ENCODE measurements at regions not wholly inside any gene's neighbourhood (a gene's known extent, or its start where the extent isn't known, plus 50 kb on each side); places are given as distances from the start of the nearest gene placed in this dataset.
A peak's percentile ranks its signal among the peaks of the same experiment; 100 is the strongest.

DNA sequence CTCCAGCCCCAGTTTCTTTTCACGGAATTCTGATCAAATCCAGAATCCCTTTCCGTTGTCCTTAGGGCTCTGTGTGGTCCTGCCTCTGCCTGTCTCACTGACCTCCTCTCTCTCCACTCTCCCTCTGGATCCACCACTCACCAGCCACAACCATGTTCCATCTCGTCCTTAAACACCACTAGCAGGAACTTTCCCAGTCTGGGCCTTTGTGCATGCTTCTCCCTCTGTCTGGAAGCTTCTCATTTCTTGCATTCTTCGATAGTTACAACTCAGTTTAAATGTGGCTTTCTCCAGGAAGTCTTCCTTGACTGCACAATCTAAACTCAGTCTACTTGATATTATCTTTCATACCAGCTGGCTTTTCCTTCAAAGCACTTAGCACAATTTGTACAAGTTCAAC lies 117.7 kb upstream of the MSX2 start:
- H3K4me3 Mint-ChIP-seq, result no peak overlapping the region
- no peaks in the 10 kb centered on the region for H3K27me3 Mint-ChIP-seq (ENCODE audit: low read depth)
- TF ChIP-seq, protein P1, sequence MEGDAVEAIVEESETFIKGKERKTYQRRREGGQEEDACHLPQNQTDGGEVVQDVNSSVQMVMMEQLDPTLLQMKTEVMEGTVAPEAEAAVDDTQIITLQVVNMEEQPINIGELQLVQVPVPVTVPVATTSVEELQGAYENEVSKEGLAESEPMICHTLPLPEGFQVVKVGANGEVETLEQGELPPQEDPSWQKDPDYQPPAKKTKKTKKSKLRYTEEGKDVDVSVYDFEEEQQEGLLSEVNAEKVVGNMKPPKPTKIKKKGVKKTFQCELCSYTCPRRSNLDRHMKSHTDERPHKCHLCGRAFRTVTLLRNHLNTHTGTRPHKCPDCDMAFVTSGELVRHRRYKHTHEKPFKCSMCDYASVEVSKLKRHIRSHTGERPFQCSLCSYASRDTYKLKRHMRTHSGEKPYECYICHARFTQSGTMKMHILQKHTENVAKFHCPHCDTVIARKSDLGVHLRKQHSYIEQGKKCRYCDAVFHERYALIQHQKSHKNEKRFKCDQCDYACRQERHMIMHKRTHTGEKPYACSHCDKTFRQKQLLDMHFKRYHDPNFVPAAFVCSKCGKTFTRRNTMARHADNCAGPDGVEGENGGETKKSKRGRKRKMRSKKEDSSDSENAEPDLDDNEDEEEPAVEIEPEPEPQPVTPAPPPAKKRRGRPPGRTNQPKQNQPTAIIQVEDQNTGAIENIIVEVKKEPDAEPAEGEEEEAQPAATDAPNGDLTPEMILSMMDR (IDR thresholded peaks at IDR 0.05; ENCODE audit: unreplicated experiment), result no peak
- H3K4me1 Mint-ChIP-seq, result peaks cover 28% of the 10 kb centered on the region
- H3K9me3 Mint-ChIP-seq, result peaks cover 8% of the 10 kb centered on the region
- DNase-seq (ENCODE audit: low spot score in 2 of 2, unreplicated experiment in 2 of 2), result no peak
- H3K27ac Mint-ChIP-seq, result peak overlapping the region; percentile 1
- peaks cover 3% of the 10 kb centered on the region for H3K36me3 Mint-ChIP-seq

DNA sequence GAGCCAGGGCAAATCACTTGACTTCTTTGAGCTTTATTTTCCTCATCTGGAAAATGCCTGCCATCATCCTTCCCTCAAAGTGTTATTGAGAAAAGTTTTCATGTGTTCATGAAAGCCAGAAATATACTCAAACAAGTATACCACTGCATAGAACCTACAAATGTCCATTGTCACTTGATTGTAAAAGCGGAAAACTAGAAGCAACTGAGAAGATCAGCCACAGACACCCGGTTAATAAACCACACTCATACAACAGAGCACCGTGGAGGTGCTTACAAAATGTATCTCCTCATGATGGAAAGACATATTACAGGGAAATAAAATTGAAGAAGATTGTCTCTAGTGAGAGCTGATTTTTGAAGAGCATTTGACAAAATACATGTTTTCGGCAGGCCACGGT lies 117.2 kb upstream of the MSX2 start:
- Mint-ChIP-seq H3K9me3 (peaks cover 8% of the 10 kb centered on the region), H3K36me3 (peaks cover 3% of the 10 kb centered on the region), H3K4me3 (no peak overlapping the region), H3K4me1 (peaks cover 28% of the 10 kb centered on the region), H3K27me3 (ENCODE audit: low read depth) (no peaks in the 10 kb centered on the region), H3K27ac (no peak overlapping the region)
- DNase-seq (ENCODE audit: low spot score in 2 of 2, unreplicated experiment in 2 of 2), result no peak
- TF ChIP-seq, protein P1 (IDR thresholded peaks at IDR 0.05; ENCODE audit: unreplicated experiment), result no peak

DNA sequence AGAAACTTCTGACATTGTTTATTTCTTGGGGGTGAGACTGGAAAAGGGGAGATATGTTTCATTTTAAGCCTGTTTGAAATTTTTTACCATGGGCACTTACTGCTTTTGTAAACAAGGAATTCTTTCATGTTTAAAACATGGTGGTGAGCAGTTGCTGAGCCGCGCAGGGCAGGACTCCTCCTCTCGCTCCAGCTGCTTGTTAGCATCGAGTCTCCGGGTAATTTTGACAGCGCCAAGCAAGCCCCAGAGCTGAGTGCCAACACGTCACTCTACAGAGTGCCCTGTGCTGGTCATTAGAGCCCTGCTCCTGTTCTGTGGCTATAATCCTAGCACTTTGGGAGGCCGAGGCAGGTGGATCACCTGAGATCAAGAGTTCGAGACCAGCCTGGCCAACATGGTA lies 116.5 kb upstream of the MSX2 start:
- Mint-ChIP-seq H3K4me3 (no peak overlapping the region), H3K27ac (no peak overlapping the region), H3K36me3 (peaks cover 2% of the 10 kb centered on the region), H3K4me1 (peaks cover 35% of the 10 kb centered on the region), H3K9me3 (peaks cover 4% of the 10 kb centered on the region), H3K27me3 (ENCODE audit: low read depth) (no peaks in the 10 kb centered on the region)
- DNase-seq (ENCODE audit: low spot score in 2 of 2, unreplicated experiment in 2 of 2), result no peak
- TF ChIP-seq, protein P1 (IDR thresholded peaks at IDR 0.05; ENCODE audit: unreplicated experiment), result no peak

DNA sequence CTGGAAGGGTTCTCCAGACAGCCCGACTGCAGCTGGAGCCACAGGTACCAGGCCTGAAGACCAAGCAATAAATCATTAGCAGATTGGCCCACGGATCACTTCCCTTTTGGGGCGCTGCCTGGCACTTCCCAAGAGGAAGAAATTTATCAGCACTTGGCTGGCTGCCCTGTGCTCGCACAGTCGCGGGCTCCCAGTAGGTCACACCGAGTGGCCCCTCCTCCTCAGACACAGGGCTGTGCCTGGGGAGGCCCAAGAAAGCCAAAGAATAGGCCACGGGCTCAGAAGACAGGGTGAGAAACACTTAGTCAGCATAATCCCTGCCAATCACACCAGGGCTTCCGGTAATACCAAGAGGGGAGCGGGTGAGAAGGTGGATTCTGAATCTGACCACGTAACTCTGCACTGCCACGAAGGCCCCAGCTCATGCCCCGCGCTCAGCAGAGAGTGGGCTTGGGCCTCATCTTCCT lies 115.7 kb upstream of the MSX2 start:
- Mint-ChIP-seq H3K4me3 (no peak overlapping the region), H3K4me1 (peaks cover 40% of the 10 kb centered on the region), H3K27me3 (ENCODE audit: low read depth) (no peaks in the 10 kb centered on the region), H3K36me3 (peaks cover 2% of the 10 kb centered on the region), H3K27ac (no peak overlapping the region), H3K9me3 (peaks cover 2% of the 10 kb centered on the region)
- DNase-seq (ENCODE audit: low spot score in 2 of 2, unreplicated experiment in 2 of 2), result no peak
- TF ChIP-seq, protein P1 (IDR thresholded peaks at IDR 0.05; ENCODE audit: unreplicated experiment), result no peak

DNA sequence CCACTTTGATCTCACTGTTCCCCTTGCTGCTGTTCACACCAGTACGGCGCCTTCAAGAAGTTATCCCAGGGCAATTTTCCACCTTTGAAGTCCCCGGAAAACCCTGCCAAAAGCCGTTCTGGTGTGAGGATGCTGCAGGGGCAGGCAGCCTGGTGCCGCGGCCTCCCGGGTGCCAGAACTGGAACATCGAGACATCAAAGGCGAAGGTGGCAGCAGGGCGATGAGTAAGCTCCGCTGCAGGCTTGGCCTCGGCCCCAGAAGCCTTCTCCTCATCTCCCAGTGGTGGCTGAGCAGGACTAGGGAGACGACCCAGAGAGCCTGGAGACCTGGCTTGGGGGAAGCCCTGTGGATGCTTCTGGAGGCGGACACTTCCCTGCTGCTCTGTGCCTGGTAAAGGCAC lies 115.3 kb upstream of the MSX2 start:
- H3K4me1 Mint-ChIP-seq, result peaks cover 40% of the 10 kb centered on the region
- H3K27ac Mint-ChIP-seq, result no peak overlapping the region
- TF ChIP-seq, protein P1 (IDR thresholded peaks at IDR 0.05; ENCODE audit: unreplicated experiment), result no peak
- no peak for DNase-seq (ENCODE audit: low spot score in 2 of 2, unreplicated experiment in 2 of 2)
- no peaks in the 10 kb centered on the region for H3K36me3 Mint-ChIP-seq
- no peaks in the 10 kb centered on the region for H3K9me3 Mint-ChIP-seq
- H3K27me3 Mint-ChIP-seq (ENCODE audit: low read depth), result no peaks in the 10 kb centered on the region
- no peak overlapping the region for H3K4me3 Mint-ChIP-seq

DNA sequence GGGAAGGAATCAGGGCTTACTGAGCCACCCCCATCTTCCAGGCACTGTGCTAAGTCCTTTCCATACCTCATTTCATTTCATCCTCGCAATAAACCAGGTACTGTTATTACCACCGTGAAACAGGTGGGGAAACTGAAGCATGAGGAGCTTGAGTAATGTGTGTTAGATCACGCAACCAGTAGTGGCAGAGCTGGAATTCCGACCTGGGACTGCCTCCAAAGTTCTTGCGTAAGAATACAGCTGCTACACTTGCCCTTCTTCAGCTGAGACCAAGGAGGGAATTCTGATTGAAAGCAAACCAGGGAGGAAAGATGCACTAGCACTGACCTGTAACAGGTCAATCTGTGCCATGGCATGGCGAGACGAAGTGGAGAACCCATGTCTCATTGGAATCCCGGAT lies 113.4 kb upstream of the MSX2 start:
- Mint-ChIP-seq H3K27ac (no peak overlapping the region), H3K4me1 (peaks cover 48% of the 10 kb centered on the region), H3K36me3 (no peaks in the 10 kb centered on the region), H3K27me3 (ENCODE audit: low read depth) (no peaks in the 10 kb centered on the region), H3K9me3 (no peaks in the 10 kb centered on the region), H3K4me3 (no peak overlapping the region)
- no peak for DNase-seq (ENCODE audit: low spot score in 2 of 2, unreplicated experiment in 2 of 2)
- TF ChIP-seq, protein P1 (IDR thresholded peaks at IDR 0.05; ENCODE audit: unreplicated experiment), result no peak
